Motor neuron (in vitro differentiated cells): ENCODE measurements at regions not wholly inside any gene's neighbourhood (a gene's known extent, or its start where the extent isn't known, plus 50 kb on each side); places are given as distances from the start of the nearest gene placed in this dataset.
A peak's percentile ranks its signal among the peaks of the same experiment; 100 is the strongest.

ENCODE experiments used
- ATAC-seq, 8 experiments: fragments of 200-7000 bp; cut with Tn5 transposase; replicated peaks in 6 of 8; 2 replicates each; pipeline ENCODE4 v1.8.0; 2021; ENCODE audit warnings: mild to moderate bottlenecking in 8 of 8, moderate library complexity in 8 of 8
- H3K27ac ChIP-seq, 2 donors: fragments of 250-450 bp; sonication (Bioruptor Pico); 2 replicates each; pipeline ENCODE4 v1.9.0; 2021; ENCODE audit warnings: antibody characterized with exemption in 2 of 2, mild to moderate bottlenecking in 2 of 2, moderate library complexity in 1 of 2
- H3K4me1 ChIP-seq, 2 donors: fragments of 250-450 bp; sonication (Bioruptor Pico); replicated peaks in 1 of 2; 2 replicates each; pipeline ENCODE4 v1.6.1; 2021; ENCODE audit warnings: antibody characterized with exemption in 2 of 2, mild to moderate bottlenecking in 2 of 2, moderate library complexity in 1 of 2
- H3K4me3 ChIP-seq, 5 donors: fragments of 250-450 bp; sonication (Bioruptor Pico); 2 replicates each; pipeline ENCODE4 v1.9.0; 2021; ENCODE audit warnings: antibody characterized with exemption in 5 of 5, mild to moderate bottlenecking in 5 of 5, moderate library complexity in 4 of 5
- WGBS, 10 experiments: fragments of 450-650 bp; shearing (Covaris generic); methylation state at CpG; one replicate each; pipeline ENCODE4 v1.0.0; 2022; 5-methylcytosine and 5-hydroxymethylcytosine counted together
- in situ Hi-C, 9 experiments: fragments of 400-800 bp; cut with MboI; loops; one replicate each; pipeline ENCODE4 v1.15.0; 2021; ENCODE audit warnings: low sequenced_read_pairs in 9 of 9, low pct_unique_long_range_greater_than_20kb in 2 of 9; ENCODE audit not compliant: unreplicated experiment in 9 of 9

DNA sequence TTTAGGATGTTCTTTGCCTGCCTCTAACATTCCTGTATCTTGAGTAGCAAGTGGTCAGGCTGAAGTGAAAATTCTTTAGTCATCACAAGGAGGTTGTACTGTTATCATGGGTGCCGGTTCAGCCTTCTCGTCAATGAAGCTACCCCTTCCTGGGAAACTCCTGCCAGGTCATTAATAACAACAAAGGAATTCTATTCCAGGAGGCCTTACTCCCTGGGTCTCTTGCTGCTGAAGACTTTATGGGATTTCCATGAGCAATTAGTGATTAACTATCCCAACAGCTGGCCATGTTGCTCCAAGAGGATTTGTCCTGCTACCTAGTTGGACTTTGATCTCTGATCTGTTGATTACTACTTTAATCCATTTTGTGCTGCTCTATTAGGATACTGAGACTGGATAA, 62.7 kb upstream of the ELOVL5 start:
- H3K4me1 ChIP-seq: no peaks in the 10 kb centered on the region
- H3K27ac ChIP-seq: no peak overlapping the region
- ATAC-seq: no peak
- WGBS, 10 experiments: 20 to 95% (median 76%) methylated on average over 1 to 2 of the region's 2 CpGs; no CpG with 5 or more reads in 3 of the 10 experiments
- H3K4me3 ChIP-seq: no peak overlapping the region
- in situ Hi-C loops: no loop called here

GRCh38 chr6:53410508-53411258, 61.9 kb upstream of the ELOVL5 start:
- no peak overlapping the region for H3K4me3 ChIP-seq
- H3K27ac ChIP-seq: no peak overlapping the region
- WGBS, 10 experiments: 41 to 100% (median 81%) methylated on average over 3 to 9 of the region's 9 CpGs; no CpG with 5 or more reads in 1 of the 10 experiments
- peak in 3 of 8 experiments; percentile 79 to 91 (median 89) for ATAC-seq
- in situ Hi-C loops: no loop called here
- H3K4me1 ChIP-seq: no peaks in the 10 kb centered on the region

- no peak for ATAC-seq
- in situ Hi-C loops: no loop called here
- no peaks in the 10 kb centered on the region for H3K4me1 ChIP-seq
- H3K4me3 ChIP-seq: no peak overlapping the region
- no peak overlapping the region for H3K27ac ChIP-seq
These were observed 60.1 kb upstream of the ELOVL5 start for GRCh38 chr6:53408826-53409225.

GRCh38 chr6:53399027-53399344, 50.2 kb upstream of the ELOVL5 start:
- in situ Hi-C loops: no loop called here
- Histone ChIP-seq H3K4me3 (no peak overlapping the region), H3K4me1 (no peaks in the 10 kb centered on the region), H3K27ac (no peak overlapping the region)
- ATAC-seq: no peak

DNA sequence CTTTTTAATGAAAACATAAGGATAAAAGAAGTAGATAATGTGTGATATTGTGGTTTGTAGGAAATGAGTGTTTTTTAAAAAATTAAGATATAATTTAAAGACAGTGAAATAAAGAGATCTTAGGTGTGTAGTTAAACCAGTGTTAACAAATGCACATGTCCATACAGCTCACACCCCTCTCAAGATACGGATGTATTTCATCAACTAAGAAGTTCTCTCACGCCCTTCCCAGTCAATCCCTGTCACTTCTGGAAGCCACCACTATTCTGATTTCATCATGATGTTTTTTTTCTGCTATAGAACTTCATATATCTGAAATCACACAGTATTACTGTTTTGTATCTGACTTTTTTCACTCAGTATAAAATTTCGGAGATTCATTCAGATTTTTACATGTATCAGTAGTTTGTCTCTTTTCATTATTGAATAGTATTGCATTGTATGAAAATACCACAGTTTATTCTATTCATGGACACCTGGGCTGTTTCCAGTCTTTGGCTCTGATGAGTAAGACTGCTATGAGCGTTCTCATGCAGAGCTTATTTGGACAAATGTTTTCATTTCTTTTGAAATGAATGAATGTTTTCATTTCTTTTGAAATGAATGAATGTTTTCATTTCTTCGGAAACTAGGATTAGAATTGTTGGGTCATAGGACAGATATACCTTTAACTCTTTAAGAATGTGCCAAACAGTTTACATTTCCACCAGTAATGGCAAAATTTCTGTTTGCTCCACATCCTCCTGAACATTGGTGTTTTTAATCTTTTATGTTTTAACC, 49.7 kb upstream of the ELOVL5 start:
- peak in 2 of 8 experiments; percentile 79 to 84 for ATAC-seq
- Histone ChIP-seq H3K27ac (no peak overlapping the region), H3K4me3 (no peak overlapping the region), H3K4me1 (no peaks in the 10 kb centered on the region)
- in situ Hi-C loops: no loop called here
- WGBS, 10 experiments: 31 to 100% (median 91%) methylated on average over 1 to 5 of the region's 5 CpGs
